ENCODE measurements at regions not wholly inside any gene's neighbourhood (a gene's known extent, or its start where the extent isn't known, plus 50 kb on each side); places are given as distances from the start of the nearest gene placed in this dataset.

DNA sequence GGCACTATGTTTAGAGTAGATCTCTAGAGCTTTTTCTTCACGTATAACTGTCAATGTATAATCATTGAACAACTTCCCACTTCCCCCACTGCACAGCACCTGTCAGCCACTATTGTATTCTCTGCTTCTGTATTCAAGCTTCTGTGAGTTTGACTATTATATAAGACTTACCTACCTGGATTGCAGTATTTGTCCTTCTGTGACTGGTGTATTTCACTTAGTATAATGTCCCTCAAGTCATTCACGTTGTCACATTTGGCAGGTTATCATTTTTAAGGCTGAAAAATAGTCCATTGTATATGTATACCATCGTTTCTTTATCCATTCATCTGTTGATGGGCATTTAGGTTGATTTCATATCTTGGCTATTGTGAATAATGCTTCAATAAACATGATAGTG, 969.5 kb upstream of the B3GALT2 start:
- Histone ChIP-seq H3K4me3 (ENCODE audit: low read depth in 1 of 2, low read length in 2 of 2) (no peak overlapping the region), H3K4me1 (ENCODE audit: control insufficient read depth in 1 of 2, insufficient read depth in 2 of 2, low read length in 2 of 2) (no peaks in the 10 kb centered on the region), H3K27ac (ENCODE audit: low read length) (no peak overlapping the region), H3K9me3 (ENCODE audit: control insufficient read depth in 1 of 2, low read length in 2 of 2) (peaks cover 0 to 4% of the 10 kb centered on the region in 2 donors), H3K36me3 (ENCODE audit: control insufficient read depth in 1 of 2, insufficient read depth in 2 of 2, low read length in 2 of 2) (no peaks in the 10 kb centered on the region), H3K27me3 (ENCODE audit: low read depth, low read length) (no peaks in the 10 kb centered on the region)

DNA sequence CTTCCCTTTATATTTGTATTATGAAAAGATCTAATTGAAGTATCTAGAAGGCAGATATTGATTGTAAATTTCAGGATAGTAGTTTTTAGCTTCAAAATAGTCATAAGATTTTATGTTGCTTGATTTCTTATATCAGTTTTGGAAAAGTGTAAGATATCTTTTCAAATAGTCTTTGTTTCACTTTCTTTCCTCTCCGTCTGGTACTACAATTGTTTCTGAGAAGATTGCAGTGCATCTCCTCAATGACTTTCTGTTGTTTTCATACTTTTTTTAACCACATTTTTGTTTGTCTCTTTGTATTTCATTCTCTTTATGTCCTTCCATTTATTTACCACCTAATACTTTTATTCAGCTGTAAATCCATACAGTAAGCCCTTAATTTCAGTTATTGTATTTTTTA, 964.6 kb upstream of the B3GALT2 start:
- H3K4me3 ChIP-seq (ENCODE audit: low read depth in 1 of 2, low read length in 2 of 2) = no peak overlapping the region
- H3K36me3 ChIP-seq (ENCODE audit: control insufficient read depth in 1 of 2, insufficient read depth in 2 of 2, low read length in 2 of 2) = no peaks in the 10 kb centered on the region
- no peaks in the 10 kb centered on the region for H3K9me3 ChIP-seq (ENCODE audit: control insufficient read depth in 1 of 2, low read length in 2 of 2)
- H3K27ac ChIP-seq (ENCODE audit: low read length) = no peak overlapping the region
- H3K4me1 ChIP-seq (ENCODE audit: control insufficient read depth in 1 of 2, insufficient read depth in 2 of 2, low read length in 2 of 2) = no peaks in the 10 kb centered on the region
- no peaks in the 10 kb centered on the region for H3K27me3 ChIP-seq (ENCODE audit: low read depth, low read length)

DNA sequence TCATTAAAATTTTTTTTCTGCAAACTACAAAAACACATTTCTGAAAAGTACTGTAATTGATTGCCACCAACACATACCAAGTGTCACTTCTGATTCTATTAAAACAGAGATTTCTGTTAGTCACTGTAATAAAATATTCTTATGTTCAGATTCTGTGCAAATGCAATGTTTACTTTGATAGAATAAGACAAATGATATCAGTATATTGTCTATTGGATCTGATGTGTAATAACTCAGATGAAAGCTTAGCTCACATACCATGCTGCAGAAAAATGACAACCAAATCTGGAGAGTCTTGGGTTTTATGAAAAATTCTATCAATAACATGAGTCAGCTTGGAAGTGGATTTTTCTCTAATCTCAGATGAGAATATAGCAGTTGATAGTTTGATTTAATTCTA, 963.8 kb upstream of the B3GALT2 start:
- H3K9me3 ChIP-seq (ENCODE audit: control insufficient read depth in 1 of 2, low read length in 2 of 2) = no peaks in the 10 kb centered on the region
- H3K27me3 ChIP-seq (ENCODE audit: low read depth, low read length) = no peaks in the 10 kb centered on the region
- no peak overlapping the region for H3K27ac ChIP-seq (ENCODE audit: low read length)
- no peaks in the 10 kb centered on the region for H3K36me3 ChIP-seq (ENCODE audit: control insufficient read depth in 1 of 2, insufficient read depth in 2 of 2, low read length in 2 of 2)
- no peak overlapping the region for H3K4me3 ChIP-seq (ENCODE audit: low read depth in 1 of 2, low read length in 2 of 2)
- H3K4me1 ChIP-seq (ENCODE audit: control insufficient read depth in 1 of 2, insufficient read depth in 2 of 2, low read length in 2 of 2) = no peaks in the 10 kb centered on the region

DNA sequence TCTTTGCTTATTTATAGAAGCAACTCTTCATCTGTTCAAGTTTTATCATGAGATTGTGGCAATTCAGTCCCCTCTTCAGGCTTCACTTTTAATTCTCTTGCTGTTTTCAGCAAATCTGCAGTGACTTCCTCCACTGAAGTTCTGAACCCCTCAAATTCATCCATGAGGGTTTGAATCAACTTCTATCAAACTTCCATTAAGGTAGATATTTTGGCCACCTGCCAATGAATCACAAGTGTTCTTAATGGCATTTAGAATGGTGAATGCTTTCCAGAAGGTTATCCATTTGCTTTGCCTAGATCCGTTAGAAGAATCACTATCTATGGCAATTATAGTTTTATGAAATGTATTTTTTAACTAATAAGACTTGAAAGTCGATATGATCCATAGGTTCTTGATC, 946.7 kb upstream of the B3GALT2 start:
- H3K9me3 ChIP-seq (ENCODE audit: control insufficient read depth in 1 of 2, low read length in 2 of 2) = no peaks in the 10 kb centered on the region
- no peak overlapping the region for H3K27ac ChIP-seq (ENCODE audit: low read length)
- no peaks in the 10 kb centered on the region for H3K4me1 ChIP-seq (ENCODE audit: control insufficient read depth in 1 of 2, insufficient read depth in 2 of 2, low read length in 2 of 2)
- no peaks in the 10 kb centered on the region for H3K27me3 ChIP-seq (ENCODE audit: low read depth, low read length)
- H3K36me3 ChIP-seq (ENCODE audit: control insufficient read depth in 1 of 2, insufficient read depth in 2 of 2, low read length in 2 of 2) = no peaks in the 10 kb centered on the region
- no peak overlapping the region for H3K4me3 ChIP-seq (ENCODE audit: low read depth in 1 of 2, low read length in 2 of 2)

DNA sequence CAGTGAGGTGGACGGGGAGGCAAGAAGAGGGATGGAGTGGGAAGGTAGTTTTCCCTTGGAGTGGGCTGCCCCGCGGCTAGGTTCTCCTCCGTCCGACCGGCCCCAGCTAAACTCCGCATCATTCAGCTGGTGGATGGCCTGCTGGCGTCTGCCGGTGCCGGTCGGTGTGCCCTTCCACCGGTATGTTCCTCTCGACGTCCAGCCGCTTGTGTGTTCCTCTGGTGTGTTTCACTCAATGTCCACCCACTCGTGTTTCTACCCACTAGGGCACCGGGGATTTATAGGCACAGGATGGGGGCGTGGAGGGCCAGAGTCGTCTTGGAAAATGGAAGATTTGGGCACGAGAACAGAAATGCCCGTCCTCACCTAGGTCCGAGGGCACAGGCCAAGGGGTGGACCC, 931.7 kb upstream of the B3GALT2 start:
- Histone ChIP-seq H3K9me3 (ENCODE audit: control insufficient read depth in 1 of 2, low read length in 2 of 2) (no peaks in the 10 kb centered on the region), H3K27me3 (ENCODE audit: low read depth, low read length) (no peaks in the 10 kb centered on the region), H3K4me1 (ENCODE audit: control insufficient read depth in 1 of 2, insufficient read depth in 2 of 2, low read length in 2 of 2) (no peaks in the 10 kb centered on the region), H3K36me3 (ENCODE audit: control insufficient read depth in 1 of 2, insufficient read depth in 2 of 2, low read length in 2 of 2) (no peaks in the 10 kb centered on the region), H3K4me3 (ENCODE audit: low read depth in 1 of 2, low read length in 2 of 2) (no peak overlapping the region), H3K27ac (ENCODE audit: low read length) (no peak overlapping the region)

DNA sequence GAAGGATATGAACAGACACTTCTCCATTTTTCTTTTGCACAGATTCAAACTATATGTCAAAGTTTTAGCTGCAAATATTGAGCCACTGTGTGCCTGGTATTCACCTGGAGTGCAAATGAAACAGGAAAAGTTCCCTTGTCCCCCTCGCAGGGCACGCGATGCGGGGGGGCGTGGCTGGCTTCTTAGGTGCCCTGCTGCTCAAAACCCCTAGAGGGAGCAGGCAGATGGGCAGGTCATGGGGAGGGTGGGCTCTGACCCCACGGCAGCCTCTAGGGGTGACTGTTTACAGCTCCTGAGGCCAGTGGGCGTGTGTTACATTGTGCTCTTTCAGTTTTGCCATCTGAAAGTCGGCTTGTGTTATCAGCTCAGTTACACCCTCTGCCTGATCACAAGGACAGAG, 931.2 kb upstream of the B3GALT2 start:
- H3K4me1 ChIP-seq (ENCODE audit: control insufficient read depth in 1 of 2, insufficient read depth in 2 of 2, low read length in 2 of 2) = no peaks in the 10 kb centered on the region
- H3K27me3 ChIP-seq (ENCODE audit: low read depth, low read length) = no peaks in the 10 kb centered on the region
- no peak overlapping the region for H3K4me3 ChIP-seq (ENCODE audit: low read depth in 1 of 2, low read length in 2 of 2)
- no peaks in the 10 kb centered on the region for H3K9me3 ChIP-seq (ENCODE audit: control insufficient read depth in 1 of 2, low read length in 2 of 2)
- no peaks in the 10 kb centered on the region for H3K36me3 ChIP-seq (ENCODE audit: control insufficient read depth in 1 of 2, insufficient read depth in 2 of 2, low read length in 2 of 2)
- H3K27ac ChIP-seq (ENCODE audit: low read length) = no peak overlapping the region

DNA sequence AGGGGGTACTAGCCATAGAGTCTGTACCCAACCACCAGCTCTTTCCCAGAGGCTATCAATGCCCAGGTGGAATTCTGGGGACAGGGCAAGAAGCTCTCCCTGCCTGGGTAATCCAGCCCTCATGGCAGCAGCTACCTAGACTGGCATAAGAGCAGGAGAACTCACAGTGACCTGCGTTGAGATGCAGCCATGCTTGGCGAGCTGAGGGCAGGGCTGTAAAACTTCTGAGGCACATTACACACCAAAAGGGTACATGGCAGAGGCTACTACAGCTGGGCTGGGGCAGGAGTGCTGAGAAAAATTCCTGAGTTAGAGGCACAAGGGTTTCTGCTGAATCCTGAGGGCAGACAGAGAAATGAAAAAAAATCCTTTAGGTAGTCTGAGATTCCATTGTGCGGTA, 927.9 kb upstream of the B3GALT2 start:
- H3K27ac ChIP-seq (ENCODE audit: low read length) = no peak overlapping the region
- H3K4me1 ChIP-seq (ENCODE audit: control insufficient read depth in 1 of 2, insufficient read depth in 2 of 2, low read length in 2 of 2) = no peaks in the 10 kb centered on the region
- no peaks in the 10 kb centered on the region for H3K27me3 ChIP-seq (ENCODE audit: low read depth, low read length)

DNA sequence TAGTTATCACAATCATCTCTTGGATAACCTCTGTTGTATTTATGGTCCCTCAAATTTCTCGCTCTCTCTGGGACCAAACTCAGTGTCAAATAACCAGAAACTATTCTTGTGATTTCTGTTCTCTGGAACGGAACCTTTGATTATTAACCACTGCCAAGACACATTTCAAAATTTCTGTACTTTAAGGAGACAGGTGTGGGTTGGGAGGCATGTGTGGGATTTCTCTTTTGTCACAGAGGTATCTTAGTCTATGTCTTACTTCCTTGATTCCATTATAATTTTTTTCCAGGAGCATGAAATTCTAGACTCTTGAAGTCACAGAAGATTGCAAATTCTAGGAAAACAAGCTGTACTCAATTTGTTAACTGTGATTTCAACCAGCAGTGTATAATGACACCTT, 919.0 kb upstream of the B3GALT2 start:
- Histone ChIP-seq H3K9me3 (ENCODE audit: control insufficient read depth in 1 of 2, low read length in 2 of 2) (no peaks in the 10 kb centered on the region), H3K4me3 (ENCODE audit: low read depth in 1 of 2, low read length in 2 of 2) (no peak overlapping the region), H3K27me3 (ENCODE audit: low read depth, low read length) (no peaks in the 10 kb centered on the region), H3K4me1 (ENCODE audit: control insufficient read depth in 1 of 2, insufficient read depth in 2 of 2, low read length in 2 of 2) (no peaks in the 10 kb centered on the region), H3K36me3 (ENCODE audit: control insufficient read depth in 1 of 2, insufficient read depth in 2 of 2, low read length in 2 of 2) (no peaks in the 10 kb centered on the region), H3K27ac (ENCODE audit: low read length) (no peak overlapping the region)

More for the DNA sequence above, 927.9 kb upstream of the B3GALT2 start:
- Histone ChIP-seq H3K9me3 (ENCODE audit: control insufficient read depth in 1 of 2, low read length in 2 of 2) (no peaks in the 10 kb centered on the region), H3K4me3 (ENCODE audit: low read depth in 1 of 2, low read length in 2 of 2) (no peak overlapping the region), H3K36me3 (ENCODE audit: control insufficient read depth in 1 of 2, insufficient read depth in 2 of 2, low read length in 2 of 2) (no peaks in the 10 kb centered on the region)

DNA sequence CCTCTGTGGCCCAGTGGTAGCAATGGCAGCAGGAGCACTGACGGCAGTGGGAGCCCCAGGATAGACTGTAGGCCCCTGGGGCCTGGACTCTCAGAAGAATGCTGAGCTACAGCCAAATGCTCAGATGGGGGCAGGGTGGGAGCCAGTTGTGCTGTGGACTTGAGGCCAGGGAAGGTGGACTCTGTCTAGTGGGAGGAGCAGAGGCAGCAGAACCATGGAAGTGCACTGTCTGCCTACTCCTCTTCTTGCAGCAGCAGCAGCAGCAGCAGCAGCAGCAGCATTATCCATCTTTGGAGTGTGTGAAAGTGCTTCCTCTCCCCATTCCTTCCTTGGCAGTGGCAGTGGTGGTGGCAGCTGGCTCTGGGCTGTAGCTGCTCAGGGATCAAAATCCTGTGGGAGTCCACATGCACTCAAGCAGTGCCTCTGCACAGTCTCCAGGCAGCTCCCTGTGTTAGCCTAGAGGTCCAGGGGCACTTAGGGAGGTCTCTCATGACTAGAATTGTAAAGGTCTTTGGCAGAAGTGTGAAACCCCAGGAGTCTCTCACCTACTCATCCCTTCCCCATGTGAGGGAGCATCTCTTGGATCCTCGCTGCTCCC, 917.9 kb upstream of the B3GALT2 start:
- H3K27ac ChIP-seq (ENCODE audit: low read length) = no peak overlapping the region
- H3K27me3 ChIP-seq (ENCODE audit: low read depth, low read length) = no peaks in the 10 kb centered on the region
- H3K36me3 ChIP-seq (ENCODE audit: control insufficient read depth in 1 of 2, insufficient read depth in 2 of 2, low read length in 2 of 2) = no peaks in the 10 kb centered on the region
- no peaks in the 10 kb centered on the region for H3K4me1 ChIP-seq (ENCODE audit: control insufficient read depth in 1 of 2, insufficient read depth in 2 of 2, low read length in 2 of 2)
- H3K4me3 ChIP-seq (ENCODE audit: low read depth in 1 of 2, low read length in 2 of 2) = no peak overlapping the region
- H3K9me3 ChIP-seq (ENCODE audit: control insufficient read depth in 1 of 2, low read length in 2 of 2) = no peaks in the 10 kb centered on the region

DNA sequence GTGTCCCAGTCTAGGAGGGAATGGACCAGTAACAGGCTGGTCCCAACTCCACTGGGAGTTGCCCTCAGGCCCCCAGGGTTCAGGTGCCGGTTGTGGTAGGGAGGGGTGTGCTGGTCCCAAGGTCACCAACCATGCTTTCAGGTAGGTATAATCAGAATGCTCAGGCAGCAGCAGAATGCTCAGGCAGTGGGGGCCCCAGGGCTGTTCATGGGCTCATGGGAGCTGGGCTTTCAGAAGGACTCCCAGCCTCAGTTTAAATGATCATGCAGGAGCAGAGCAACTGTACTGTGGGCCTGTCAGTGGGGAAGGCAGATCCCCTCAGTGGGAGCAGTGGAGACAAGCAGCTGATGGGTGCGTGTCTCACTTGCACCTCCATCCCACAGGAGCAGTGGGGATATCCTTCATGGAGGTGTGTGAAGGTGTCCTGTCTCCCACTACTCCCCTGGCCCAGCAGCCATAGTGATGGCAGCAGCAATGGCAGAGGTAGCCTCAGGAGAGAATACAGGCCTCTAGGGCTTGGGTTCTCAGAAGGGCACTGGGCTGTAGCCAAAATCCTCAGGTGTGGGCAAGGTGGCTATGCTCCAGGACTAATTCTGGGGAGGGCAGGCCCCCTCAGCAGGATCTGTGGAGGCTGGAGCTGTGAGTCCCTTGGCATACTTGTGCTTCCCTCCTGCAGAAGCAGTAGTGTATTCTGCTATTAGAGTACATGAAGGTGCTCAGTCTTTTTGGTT, 917.3 kb upstream of the B3GALT2 start:
- Histone ChIP-seq H3K27me3 (ENCODE audit: low read depth, low read length) (no peaks in the 10 kb centered on the region), H3K36me3 (ENCODE audit: control insufficient read depth in 1 of 2, insufficient read depth in 2 of 2, low read length in 2 of 2) (no peaks in the 10 kb centered on the region), H3K4me1 (ENCODE audit: control insufficient read depth in 1 of 2, insufficient read depth in 2 of 2, low read length in 2 of 2) (no peaks in the 10 kb centered on the region), H3K9me3 (ENCODE audit: control insufficient read depth in 1 of 2, low read length in 2 of 2) (no peaks in the 10 kb centered on the region), H3K27ac (ENCODE audit: low read length) (no peak overlapping the region), H3K4me3 (ENCODE audit: low read depth in 1 of 2, low read length in 2 of 2) (no peak overlapping the region)

DNA sequence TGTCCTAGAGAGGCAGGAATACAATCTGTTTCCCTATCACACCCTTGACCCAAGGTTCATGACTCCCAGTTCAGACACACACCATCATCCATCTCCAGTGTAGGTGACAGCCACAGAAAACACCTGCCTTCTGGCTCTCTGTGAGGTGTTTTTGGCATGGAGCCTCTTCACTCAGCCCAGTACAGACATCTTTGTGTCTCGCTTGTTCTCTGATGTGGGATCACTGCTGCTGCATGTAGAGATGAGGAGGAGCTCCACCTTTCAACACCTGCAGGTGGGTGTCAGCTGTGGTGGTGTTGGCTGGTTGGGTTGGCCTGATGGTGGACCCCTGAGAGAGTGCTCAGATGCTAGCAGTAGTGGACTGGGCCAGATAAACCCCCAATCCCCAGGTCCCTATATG, 916.7 kb upstream of the B3GALT2 start:
- Histone ChIP-seq H3K36me3 (ENCODE audit: control insufficient read depth in 1 of 2, insufficient read depth in 2 of 2, low read length in 2 of 2) (no peaks in the 10 kb centered on the region), H3K27ac (ENCODE audit: low read length) (no peak overlapping the region), H3K9me3 (ENCODE audit: control insufficient read depth in 1 of 2, low read length in 2 of 2) (no peaks in the 10 kb centered on the region), H3K27me3 (ENCODE audit: low read depth, low read length) (no peaks in the 10 kb centered on the region), H3K4me1 (ENCODE audit: control insufficient read depth in 1 of 2, insufficient read depth in 2 of 2, low read length in 2 of 2) (no peaks in the 10 kb centered on the region), H3K4me3 (ENCODE audit: low read depth in 1 of 2, low read length in 2 of 2) (no peak overlapping the region)

DNA sequence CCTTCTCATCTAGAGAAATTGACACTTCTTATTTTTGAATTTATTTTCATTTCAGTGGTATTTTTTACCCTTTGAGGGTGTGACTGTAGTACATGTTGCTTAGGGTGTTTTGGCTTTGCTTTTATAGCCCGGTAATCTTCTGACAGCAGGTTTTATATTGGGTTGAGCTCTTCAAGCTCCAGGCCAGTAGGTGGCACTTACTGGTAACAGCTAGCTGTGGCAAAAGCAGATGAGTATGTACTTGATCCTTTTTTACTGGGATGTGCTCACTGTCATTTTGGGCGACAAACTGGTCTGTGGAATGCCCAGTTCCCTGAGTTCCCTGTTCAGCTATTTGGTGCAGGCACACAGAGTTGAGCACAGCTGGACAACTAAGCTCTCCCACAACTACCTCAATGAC, 916.2 kb upstream of the B3GALT2 start:
- H3K27me3 ChIP-seq (ENCODE audit: low read depth, low read length) = no peaks in the 10 kb centered on the region
- H3K9me3 ChIP-seq (ENCODE audit: control insufficient read depth in 1 of 2, low read length in 2 of 2) = no peaks in the 10 kb centered on the region

More for the DNA sequence above, 916.2 kb upstream of the B3GALT2 start:
- Histone ChIP-seq H3K27ac (ENCODE audit: low read length) (no peak overlapping the region), H3K4me3 (ENCODE audit: low read depth in 1 of 2, low read length in 2 of 2) (no peak overlapping the region), H3K36me3 (ENCODE audit: control insufficient read depth in 1 of 2, insufficient read depth in 2 of 2, low read length in 2 of 2) (no peaks in the 10 kb centered on the region), H3K4me1 (ENCODE audit: control insufficient read depth in 1 of 2, insufficient read depth in 2 of 2, low read length in 2 of 2) (no peaks in the 10 kb centered on the region)
